T-helper 1 cell treated with Interleukin-12 subunit alpha and Interleukin-12 subunit beta and Interleukin-4 antibody, amounts not matched to agents 30 ng/mL and 1 ng/mL, for 36 hours (primary cell): ENCODE measurements at regions not wholly inside any gene's neighbourhood (a gene's known extent, or its start where the extent isn't known, plus 50 kb on each side); places are given as distances from the start of the nearest gene placed in this dataset.

ENCODE experiments used
- intact Hi-C: fragments of 100-400 bp; cut with micrococcal nuclease; formaldehyde crosslinking; loops from one replicate; pipeline ENCODE4 v1.15.1; 2024

DNA sequence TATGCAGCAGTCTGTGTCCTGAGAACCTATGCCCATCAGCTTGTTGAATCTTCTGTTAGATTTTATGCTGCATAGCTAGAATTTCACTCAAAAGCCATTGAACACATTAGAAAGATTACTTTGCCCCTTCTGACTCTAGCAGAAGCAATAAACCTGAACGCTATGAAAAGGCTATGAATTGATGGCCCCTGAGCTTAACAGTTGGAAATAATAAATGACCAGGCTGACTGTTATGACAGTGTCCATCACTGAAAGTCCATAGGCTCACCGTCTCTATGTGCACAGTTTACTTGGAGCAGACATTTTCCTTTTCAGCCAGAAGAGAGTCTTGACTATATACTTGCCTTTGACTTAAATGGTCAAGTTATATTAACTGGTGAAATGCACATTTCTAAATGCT is 1618.8 kb upstream of the ACVR2A start:
- intact Hi-C loops = no loop called here

- intact Hi-C loops = no loop called here
These were observed 1623.0 kb upstream of the ACVR2A start for GRCh38 chr2:146221826-146222225.

- intact Hi-C loops = no loop called here
These were observed 1623.9 kb upstream of the ACVR2A start for GRCh38 chr2:146220957-146221356.

DNA sequence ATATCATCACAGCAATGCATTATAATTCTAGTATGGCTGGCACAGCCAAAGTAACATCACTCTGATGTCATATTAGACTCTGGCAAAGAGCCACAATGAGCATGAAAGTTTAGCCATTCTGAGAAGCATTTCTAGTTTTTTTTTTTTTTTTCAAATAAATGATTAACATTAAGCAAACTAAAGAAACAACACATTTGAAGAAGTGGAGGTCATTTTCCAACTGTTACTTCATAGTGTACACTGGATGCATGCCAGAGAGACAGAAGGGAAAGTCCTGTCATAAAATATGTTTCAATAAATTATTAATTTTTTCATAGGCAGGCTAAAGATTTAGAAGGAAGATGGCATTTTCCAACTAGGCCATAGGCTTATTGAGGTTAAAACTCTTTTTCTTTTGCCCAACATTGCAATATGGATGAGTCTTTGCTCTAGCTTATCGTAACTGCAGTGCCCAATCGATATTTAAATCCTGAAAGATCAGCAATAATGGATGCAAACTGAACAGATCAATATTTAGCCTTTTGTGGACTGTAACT is 1630.4 kb upstream of the ACVR2A start:
- intact Hi-C loops = no loop called here

- intact Hi-C loops = no loop called here
These were observed 1631.2 kb upstream of the ACVR2A start for GRCh38 chr2:146213674-146214073.

GRCh38 chr2:146212602-146213001 is 1632.2 kb upstream of the ACVR2A start:
- intact Hi-C loops = no loop called here

DNA sequence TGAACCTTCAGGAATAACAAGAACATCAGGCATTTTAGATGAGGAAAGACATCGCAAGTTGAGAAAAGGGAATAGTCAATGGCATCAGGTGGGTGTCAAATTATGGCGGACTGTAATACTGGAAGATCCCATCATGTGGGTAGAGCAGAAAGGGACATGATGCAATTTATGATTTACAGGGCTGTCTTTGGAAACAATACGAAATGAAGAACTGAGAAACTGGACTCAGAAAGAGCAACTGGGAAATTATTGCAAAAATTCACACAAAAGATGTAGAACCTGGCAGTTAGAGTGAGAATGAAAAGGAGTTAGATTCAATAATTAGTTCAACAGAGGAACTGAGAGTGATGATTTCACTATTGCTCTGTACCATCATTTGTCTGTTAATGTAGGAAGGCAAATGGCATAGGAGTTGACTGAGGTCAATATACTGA is 1635.0 kb upstream of the ACVR2A start:
- intact Hi-C loops = no loop called here

- intact Hi-C loops = no loop called here
These were observed 1636.9 kb upstream of the ACVR2A start for GRCh38 chr2:146207901-146208300.

GRCh38 chr2:146207417-146207816 is 1637.4 kb upstream of the ACVR2A start:
- intact Hi-C loops = no loop called here

GRCh38 chr2:146203064-146203624 is 1641.7 kb upstream of the ACVR2A start:
- intact Hi-C loops = no loop called here

- intact Hi-C loops = no loop called here
These were observed 1651.2 kb upstream of the ACVR2A start for GRCh38 chr2:146193619-146194018.

DNA sequence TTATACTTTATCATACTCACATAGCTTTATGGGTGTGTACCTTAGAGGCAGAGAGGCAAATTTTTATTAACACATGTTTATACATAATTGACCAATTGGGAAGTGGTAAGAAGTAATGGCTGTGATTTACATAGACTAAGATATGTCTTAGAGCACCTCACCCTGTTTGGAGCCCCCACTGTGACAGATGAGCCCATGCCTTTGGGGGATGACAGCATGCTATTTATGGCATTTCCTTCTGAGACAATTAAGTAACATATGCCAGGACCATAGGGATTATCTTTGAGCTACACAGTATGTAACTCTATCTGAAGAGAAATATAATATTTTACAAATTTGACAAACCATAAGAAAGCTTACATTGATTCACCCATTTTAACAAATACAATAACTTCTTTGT is 1655.3 kb upstream of the ACVR2A start:
- intact Hi-C loops = no loop called here

GRCh38 chr2:146173934-146174333 is 1654.0 kb upstream of the ZEB2 start:
- intact Hi-C loops = no loop called here

GRCh38 chr2:146161256-146161882 is 1641.5 kb upstream of the ZEB2 start:
- intact Hi-C loops = no loop called here

DNA sequence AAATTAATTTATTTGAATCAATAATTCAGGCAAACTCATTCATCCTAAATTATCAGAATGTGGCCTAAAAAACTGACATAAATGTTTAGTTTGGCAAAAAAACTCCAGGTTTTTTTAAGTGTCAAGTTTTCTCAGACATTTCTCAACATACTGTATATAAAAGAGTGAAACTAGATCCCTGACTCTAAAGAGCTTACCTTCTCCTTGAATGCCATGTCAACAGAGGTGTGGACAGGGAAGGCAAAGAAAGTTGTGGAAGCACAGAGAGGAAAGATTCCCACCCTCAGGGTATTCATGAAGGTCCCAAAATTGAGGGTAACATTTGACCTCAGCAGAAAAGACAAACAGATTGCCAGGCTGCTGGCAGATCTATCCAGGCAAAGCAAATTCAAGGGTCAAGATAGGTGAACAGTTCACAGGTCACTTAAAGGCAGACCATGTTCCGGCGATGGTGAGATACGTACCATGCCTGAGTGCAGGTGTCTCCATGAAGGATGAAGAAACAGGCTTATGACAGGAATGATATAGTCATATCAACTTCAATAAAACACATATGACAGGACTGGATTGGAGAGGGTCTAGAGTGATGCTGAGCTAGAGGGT is 1638.3 kb upstream of the ZEB2 start:
- intact Hi-C loops = no loop called here

DNA sequence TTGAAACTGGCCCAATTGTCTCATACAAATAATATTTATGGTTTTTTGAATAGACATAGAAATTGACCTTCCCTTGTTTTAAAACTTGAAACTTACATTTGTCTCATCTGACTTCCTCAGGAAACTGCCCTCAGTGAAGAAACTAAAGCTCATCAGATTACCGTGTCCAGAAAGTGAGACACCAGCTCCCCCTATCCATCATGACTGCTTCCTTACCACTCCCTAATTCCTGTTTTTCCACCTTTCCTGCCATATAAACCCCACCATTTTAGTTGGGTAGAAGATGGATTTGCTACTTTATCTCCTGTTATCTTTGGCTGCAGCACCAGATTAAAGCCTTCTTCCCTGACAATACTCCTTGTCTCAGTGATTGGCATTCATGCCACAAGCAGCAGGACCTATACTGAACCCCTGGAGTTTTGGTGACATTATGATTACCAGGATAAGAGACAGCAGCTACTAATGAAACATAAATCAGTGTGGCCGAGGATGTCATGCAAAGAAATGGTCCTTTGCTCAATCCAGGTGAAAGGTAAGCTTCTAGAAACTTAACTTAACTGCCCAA is 1627.6 kb upstream of the ZEB2 start:
- intact Hi-C loops = no loop called here

GRCh38 chr2:146143971-146144370 is 1624.1 kb upstream of the ZEB2 start:
- intact Hi-C loops = no loop called here

GRCh38 chr2:146138820-146139219 is 1618.9 kb upstream of the ZEB2 start:
- intact Hi-C loops = no loop called here

DNA sequence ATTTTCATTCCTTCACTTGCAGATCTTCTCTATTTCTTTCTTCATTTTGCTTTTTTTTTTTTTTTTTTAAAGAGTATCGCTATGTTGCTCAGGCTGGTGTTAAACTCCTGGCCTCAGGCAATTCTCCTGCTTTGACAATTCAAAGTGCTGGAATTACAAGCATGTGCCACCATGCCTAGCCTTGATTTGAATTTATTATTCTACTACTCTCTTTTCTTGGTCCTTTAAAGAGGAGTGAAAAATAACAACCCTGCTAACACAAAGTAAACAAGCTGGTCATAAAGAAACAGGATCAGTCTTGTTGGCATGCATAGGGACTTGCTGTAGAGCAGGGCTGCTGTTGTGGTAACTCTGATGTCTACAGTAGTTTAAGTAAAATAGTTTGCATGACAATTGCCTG is 1615.3 kb upstream of the ZEB2 start:
- intact Hi-C loops = no loop called here

DNA sequence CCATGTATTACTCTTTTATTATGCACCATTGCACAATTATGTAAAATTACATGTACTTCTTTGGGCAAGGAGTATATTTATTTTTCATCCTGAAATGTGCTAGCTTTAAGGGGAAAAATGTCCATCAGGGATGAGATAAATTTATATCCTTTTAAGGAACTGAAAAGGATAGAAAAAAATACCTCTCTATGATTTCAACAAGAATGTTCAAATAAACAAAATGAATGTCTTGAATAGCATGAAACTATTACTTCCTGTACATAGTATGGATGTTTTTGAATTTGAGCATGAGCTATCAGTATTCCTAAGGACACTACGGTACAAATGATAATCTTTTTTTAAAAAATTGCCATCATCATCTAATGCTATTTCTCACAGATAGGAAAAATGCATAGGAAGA is 1611.9 kb upstream of the ZEB2 start:
- intact Hi-C loops = no loop called here

DNA sequence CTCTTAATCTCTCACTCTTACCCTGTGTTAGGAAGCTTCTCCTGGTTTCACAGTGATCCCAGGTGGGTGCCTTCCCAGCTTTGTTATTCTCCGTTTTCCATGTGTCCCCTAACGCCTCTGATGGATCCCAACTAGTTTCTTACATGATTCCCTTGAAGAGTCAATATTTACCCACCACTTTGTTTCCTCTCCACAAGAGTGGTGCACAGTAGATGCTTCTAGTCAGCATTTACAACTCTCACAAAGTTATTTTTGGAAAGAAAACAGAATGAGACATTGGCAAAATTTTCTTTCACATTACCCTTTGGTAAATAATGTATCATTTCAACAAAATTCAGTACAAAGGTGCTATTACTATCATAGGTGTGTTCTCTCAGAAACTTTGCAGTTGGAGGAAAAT is 1611.1 kb upstream of the ZEB2 start:
- intact Hi-C loops = no loop called here

GRCh38 chr2:146130290-146130689 is 1610.4 kb upstream of the ZEB2 start:
- intact Hi-C loops = no loop called here

GRCh38 chr2:146129231-146129630 is 1609.3 kb upstream of the ZEB2 start:
- intact Hi-C loops = no loop called here
